Stimulated activated CD8-positive, alpha-beta memory T cell treated with anti-CD3 and anti-CD28 coated beads, Interleukin-4, amount 100 ng/mL, for 4 hours (primary cell): ENCODE measurements at regions not wholly inside any gene's neighbourhood (a gene's known extent, or its start where the extent isn't known, plus 50 kb on each side); places are given as distances from the start of the nearest gene placed in this dataset.

Experiments used
- DNase-seq, 2 donors: peaks; one replicate each; pipeline ENCODE4 v3.0.0-alpha.2; 2020; ENCODE audit warnings: low read depth in 2 of 2, low spot score in 1 of 2

GRCh38 chr20:60662307-60662706 lies 589.8 kb upstream of the CDH4 start:
- DNase-seq = no peak

GRCh38 chr20:60664106-60664505 lies 588.0 kb upstream of the CDH4 start:
- DNase-seq = no peak

- DNase-seq = no peak
Observed at GRCh38 chr20:60667641-60668040, 584.4 kb upstream of the CDH4 start.

GRCh38 chr20:60669211-60669610 lies 582.9 kb upstream of the CDH4 start:
- DNase-seq = no peak

GRCh38 chr20:60676011-60676410 lies 576.0 kb upstream of the CDH4 start:
- DNase-seq = no peak

- DNase-seq = no peak
Observed at GRCh38 chr20:60677819-60678218, 574.2 kb upstream of the CDH4 start.

GRCh38 chr20:60680554-60680953 lies 571.5 kb upstream of the CDH4 start:
- no peak for DNase-seq

- DNase-seq = no peak
Observed at GRCh38 chr20:60687213-60687612, 564.8 kb upstream of the CDH4 start.

GRCh38 chr20:60690771-60691170 lies 561.3 kb upstream of the CDH4 start:
- DNase-seq = no peak

GRCh38 chr20:60691966-60692615 lies 560.0 kb upstream of the CDH4 start:
- DNase-seq = no peak

GRCh38 chr20:60693496-60694133 lies 558.4 kb upstream of the CDH4 start:
- no peak for DNase-seq

- no peak for DNase-seq
Observed at GRCh38 chr20:60694763-60695162, 557.3 kb upstream of the CDH4 start.

GRCh38 chr20:60695226-60696000 lies 556.6 kb upstream of the CDH4 start:
- DNase-seq = no peak

GRCh38 chr20:60697252-60697651 lies 554.8 kb upstream of the CDH4 start:
- no peak for DNase-seq

GRCh38 chr20:60700728-60701127 lies 551.3 kb upstream of the CDH4 start:
- DNase-seq = no peak

GRCh38 chr20:60704147-60704546 lies 547.9 kb upstream of the CDH4 start:
- DNase-seq = no peak

GRCh38 chr20:60713396-60713795 lies 538.7 kb upstream of the CDH4 start:
- no peak for DNase-seq

GRCh38 chr20:60715172-60715571 lies 536.9 kb upstream of the CDH4 start:
- no peak for DNase-seq

- DNase-seq = no peak
Observed at GRCh38 chr20:60718743-60719480, 533.1 kb upstream of the CDH4 start.

- DNase-seq = no peak
Observed at GRCh38 chr20:60725311-60725906, 526.7 kb upstream of the CDH4 start.

- no peak for DNase-seq
Observed at GRCh38 chr20:60727425-60727824, 524.6 kb upstream of the CDH4 start.
